AG08395 (cell line): ENCODE measurements at regions not wholly inside any gene's neighbourhood (a gene's known extent, or its start where the extent isn't known, plus 50 kb on each side); places are given as distances from the start of the nearest gene placed in this dataset.
A peak's percentile ranks its signal among the peaks of the same experiment; 100 is the strongest.
"Not testable (repeated sequence)": the region's sequence is repeated elsewhere in the genome, so short reads cannot be mapped to it uniquely, and the experiment has no call there.

ENCODE experiments used
- DNase-seq: peaks from one replicate; pipeline ENCODE4 v3.0.0; 2012; ENCODE audit warnings: mixed read lengths, low spot score

- DNase-seq = no peak
Measured at GRCh38 chrX:50967736-50968135, 57.2 kb downstream of the BMP15 start.

- DNase-seq = not testable (repeated sequence)
Measured at GRCh38 chrX:50968871-50969635, 58.5 kb downstream of the BMP15 start.

GRCh38 chrX:50971395-50971794 lies 60.9 kb downstream of the BMP15 start:
- no peak for DNase-seq

DNA sequence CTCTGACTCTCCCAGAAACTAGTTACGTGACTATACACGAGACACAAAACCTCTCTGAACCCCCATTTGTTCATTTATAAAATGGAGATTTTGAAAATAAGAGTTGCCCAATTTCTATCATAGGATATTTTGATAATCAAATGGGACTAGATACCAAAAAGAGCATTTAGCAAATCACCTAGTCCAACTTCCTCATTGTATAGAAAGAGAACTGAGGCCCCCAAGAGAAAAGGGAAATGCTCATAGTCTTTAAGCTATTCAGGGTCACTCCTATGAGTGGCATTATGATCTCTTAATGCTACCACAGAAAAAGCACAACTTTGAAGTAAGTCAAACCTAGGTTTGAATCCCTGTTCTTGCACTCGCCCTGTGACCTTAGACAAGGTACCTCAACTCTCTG lies 62.7 kb downstream of the BMP15 start:
- no peak for DNase-seq

DNA sequence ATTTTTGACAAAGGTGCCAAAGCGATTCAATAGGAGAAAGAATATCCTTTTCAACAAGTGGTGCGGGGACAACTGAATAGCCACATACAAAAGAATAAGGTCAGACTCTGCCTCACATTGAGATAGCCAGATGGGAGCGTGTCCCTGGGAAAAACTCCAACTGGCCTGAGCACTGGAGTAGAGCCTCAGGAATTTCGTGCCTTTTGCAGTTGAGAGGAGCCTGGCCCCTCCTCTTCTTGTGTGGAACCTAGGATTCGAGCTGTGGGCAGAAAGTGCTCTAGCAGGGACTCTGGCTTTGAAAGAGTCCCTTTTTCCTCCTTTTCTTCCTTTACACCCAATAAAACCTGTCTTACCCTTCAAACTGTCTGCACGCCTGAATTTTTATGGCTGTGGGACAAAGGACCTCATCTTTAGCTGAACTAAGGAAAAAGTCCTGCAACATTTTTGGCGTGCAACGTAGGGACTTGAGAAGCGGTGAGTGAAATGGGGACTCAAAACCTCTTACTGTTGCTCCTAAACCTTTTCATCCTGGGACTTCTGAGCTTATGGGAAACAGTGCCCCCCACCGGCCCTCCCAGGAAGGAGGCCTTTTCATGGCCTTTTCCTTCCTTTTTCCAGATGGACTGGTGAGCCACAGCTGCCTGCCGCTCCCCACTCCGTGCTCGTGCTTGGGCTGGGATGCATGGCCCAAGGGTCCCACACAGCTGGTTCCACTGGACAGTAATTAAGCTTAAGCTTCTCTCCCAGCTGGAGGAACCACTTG lies 68.6 kb downstream of the BMP15 start:
- no peak for DNase-seq

DNA sequence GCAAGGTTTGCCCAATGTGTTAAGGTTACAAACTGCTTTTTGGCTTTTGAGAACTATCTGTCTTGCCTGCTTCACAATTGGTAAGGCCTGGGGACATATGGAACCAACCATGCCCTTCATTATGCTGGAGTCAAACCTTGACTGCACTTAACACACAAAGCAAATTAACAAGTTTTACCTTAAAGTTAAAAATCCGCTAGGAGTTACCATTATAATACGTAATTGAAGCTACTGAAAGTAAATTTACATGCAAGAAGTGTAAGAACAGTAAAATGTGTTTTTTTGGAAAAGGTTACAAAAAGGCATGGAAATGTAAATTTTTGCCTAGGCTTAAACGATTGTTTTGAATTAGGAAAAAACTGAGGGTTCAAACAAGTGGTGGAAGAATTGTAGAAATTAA lies 69.7 kb downstream of the BMP15 start:
- no peak for DNase-seq

- DNase-seq = peak; percentile 50
Measured at GRCh38 chrX:50988649-50989048, 78.1 kb downstream of the BMP15 start.

DNA sequence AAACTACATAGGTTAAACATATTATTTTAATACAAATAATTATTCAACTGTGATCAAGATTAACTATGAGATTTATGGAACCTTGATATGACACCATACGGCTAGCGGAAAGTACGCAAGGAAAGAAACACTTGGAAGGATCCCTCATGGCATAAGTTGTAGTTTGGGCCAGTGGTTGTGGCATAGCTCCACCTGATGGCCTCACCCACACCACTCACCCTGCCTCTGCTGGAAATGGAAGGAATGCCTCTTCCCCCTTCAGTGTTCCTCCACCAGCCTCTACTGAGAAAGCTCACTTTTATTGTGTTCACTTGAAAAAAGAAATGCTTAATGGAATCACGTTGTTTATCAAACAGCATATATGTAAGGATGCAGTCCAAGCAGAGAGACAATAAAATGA lies 86.4 kb downstream of the BMP15 start:
- DNase-seq = no peak

- not testable (repeated sequence) for DNase-seq
Measured at GRCh38 chrX:51000384-51000783, 89.8 kb downstream of the BMP15 start.

DNA sequence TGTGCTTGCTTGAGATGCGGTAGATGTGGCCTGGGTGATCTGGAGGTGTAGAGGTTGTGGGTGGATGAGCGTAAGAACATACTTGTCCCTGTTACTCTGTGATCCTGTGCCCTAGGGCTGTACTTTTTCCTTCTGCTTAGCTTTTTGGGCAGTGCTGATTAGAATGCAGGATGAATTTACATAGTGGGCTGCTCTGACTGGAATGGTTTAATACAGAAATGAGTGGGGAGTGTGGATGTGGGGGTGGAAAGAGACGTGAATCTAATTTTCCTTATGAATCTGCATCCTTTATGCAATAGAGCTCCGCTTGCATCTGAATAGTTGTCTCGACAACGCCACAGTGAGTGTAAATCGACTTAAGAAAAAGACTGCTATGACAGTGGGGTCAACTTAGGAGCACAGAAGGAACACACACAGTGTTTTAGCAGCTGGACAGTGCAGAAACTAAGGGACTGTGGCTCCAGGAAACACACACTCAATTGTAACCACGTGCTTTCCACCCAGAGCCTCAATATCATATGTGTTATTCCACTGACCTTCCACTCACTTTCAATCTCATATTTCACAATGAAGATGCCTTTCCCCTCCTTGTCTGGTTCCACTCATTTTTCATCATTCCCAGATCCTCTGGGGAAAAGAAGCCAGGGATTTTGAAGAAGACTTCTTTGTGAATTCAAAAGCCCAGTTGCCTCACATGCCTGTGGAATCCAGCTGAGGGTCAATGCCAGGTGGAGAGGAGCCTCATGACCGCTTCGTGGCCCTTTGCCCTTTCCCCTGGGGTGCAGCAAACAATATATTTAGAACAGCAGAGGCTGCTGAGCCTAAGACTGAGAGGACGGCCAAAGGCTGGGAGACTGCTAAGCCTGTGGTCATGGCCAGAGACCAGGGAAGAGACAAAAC lies 91.4 kb downstream of the BMP15 start:
- DNase-seq = not testable (repeated sequence)

GRCh38 chrX:51006064-51006463 lies 95.5 kb downstream of the BMP15 start:
- DNase-seq = no peak

DNA sequence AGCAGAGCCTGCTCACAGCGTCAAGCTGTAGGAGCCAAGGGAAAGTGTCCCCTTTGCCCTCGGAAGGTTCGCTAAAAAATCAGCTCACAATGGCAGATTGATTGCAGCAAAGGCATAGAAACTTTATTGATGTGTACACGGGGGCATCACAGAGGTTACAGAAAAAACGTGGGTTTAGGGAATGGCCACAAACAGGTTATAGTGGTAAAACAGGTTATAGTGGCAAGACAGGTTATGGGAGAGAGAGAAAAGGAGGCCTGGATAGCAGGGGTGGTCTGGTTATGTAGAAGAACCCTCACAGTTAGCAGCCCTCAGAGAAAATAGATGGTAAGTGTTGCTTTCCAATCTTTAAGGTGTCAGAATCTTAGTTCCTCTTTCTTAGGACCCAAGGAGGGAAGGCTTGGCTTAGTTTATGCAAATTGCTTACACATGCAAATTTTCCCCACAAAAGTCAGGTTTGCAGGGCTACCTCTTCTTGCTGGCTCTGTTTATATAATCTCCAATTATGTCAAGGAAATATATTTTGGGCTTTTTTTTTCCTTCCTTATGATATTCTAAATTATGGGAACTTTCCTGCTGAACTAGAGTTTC lies 113.7 kb downstream of the BMP15 start:
- DNase-seq = no peak

DNA sequence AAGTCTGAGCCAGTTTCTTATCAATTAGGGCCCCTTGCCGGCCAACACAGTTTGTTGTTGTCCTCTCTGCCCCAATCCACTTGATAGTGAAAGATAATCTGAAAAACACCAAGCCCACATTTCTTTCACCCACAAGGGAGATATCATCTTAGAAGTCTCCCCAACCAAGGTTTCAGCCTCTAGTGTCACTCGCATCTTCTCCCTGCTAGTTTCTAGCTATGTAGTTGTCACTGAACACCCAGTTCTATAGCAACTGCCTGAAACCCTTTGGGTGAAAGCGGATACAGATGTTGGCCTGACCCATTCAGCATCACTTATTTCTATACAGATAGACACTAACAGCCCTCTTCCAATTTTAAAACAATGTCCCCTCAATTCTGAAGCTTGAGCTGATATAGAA lies 116.3 kb downstream of the BMP15 start:
- DNase-seq = no peak

- DNase-seq = no peak
Measured at GRCh38 chrX:51035746-51036145, 125.2 kb downstream of the BMP15 start.

- DNase-seq = no peak
Measured at GRCh38 chrX:51047950-51048349, 137.4 kb downstream of the BMP15 start.

DNA sequence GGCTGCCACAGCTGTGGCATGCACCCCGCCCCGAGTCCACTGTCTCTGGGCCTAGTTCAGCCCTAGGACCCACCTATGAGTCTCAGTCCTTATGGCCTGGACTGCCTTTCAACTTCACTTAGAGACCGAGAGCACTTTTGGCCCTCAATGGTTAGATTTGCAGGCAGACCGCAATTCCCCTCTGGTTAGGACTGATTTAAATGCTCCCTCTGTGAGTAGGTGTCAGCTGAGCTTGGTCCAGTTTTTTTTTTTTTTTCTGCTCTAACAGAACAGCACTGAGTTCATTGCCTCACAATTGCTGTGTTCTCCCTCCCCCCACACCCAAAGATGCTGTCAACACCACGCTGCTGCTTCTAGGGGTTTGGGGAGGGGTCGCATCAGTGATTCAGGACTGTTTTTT lies 143.2 kb downstream of the BMP15 start:
- no peak for DNase-seq

GRCh38 chrX:51098046-51098445 lies 187.5 kb downstream of the BMP15 start:
- no peak for DNase-seq

DNA sequence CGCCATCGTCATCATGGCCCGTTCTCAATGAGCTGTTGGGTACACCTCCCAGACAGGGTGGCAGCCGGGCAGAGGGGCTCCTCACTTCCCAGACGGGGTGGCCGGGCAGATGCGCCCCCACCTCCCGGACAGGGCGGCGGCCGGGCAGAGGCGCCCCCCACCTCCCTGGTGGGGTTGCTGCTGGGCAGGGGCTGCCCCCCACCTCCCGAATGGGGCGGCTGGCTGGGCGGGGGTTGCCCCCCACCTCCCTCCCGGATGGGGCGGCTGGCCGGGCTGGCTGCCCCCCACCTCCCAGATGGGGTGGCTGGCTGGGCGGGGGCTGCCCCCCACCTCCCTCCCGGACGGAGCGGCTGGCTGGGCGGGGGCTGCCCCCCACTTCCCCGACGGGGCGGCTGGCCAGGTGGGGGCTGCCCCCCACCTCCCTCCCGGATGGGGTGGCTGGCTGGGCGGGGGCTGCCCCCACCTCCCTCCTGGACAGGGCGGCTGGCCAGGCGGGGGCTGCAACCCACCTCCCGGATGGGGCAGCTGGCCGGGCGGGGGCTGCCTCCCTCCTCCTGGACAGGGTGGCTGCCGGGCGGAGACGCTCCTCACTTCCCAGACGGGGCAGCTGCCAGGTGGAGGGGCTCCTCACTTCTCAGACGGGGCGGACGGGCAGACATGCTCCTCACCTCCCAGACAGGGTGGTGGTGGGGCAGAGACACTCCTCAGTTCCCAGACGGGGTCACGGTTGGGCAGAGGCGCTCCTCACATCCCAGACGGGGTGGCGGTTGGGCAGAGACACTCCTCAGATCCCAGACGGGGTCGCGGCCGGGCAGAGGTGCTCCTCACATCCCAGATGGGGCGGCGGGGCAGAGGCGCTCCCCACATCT lies 208.8 kb downstream of the BMP15 start:
- not testable (repeated sequence) for DNase-seq

DNA sequence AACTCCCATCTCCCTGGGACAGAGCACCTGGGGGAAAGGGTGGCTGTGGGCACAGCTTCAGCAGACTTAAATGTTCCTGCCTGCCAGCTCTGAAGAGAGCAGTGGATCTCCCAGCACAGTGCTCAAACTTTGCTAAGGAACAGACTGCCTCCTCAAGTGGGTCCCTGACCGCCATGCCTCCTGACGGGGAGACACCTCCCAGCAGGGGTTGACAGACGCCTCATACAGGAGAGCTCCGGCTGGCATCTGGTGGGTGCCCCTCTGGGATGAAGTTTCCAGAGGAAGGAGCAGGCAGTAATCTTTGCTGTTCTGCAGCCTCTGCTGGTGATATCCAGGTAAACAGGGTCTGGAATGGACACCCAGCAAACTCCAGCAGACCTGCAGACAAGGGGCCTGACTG lies 206.9 kb upstream of the NUDT10 start:
- not testable (repeated sequence) for DNase-seq

GRCh38 chrX:51144828-51145442 lies 187.7 kb upstream of the NUDT10 start:
- peak; percentile 43 for DNase-seq

GRCh38 chrX:51148848-51149247 lies 183.8 kb upstream of the NUDT10 start:
- DNase-seq = no peak
